ENCODE measurements at regions not wholly inside any gene's neighbourhood (a gene's known extent, or its start where the extent isn't known, plus 50 kb on each side); places are given as distances from the start of the nearest gene placed in this dataset.
"Not testable (repeated sequence)": the region's sequence is repeated elsewhere in the genome, so short reads cannot be mapped to it uniquely, and the experiment has no call there.

- not testable (repeated sequence) for DNase-seq
Measured at GRCh38 chr1:206408371-206409288, 61.6 kb upstream of the IKBKE start.

GRCh38 chr1:206411321-206411720 lies 59.0 kb upstream of the IKBKE start:
- no peak for DNase-seq

- DNase-seq: no peak
Measured at GRCh38 chr1:206415942-206416341, 54.3 kb upstream of the IKBKE start.

GRCh38 chr1:206417774-206418614 lies 52.3 kb upstream of the IKBKE start:
- no peak for DNase-seq

DNA sequence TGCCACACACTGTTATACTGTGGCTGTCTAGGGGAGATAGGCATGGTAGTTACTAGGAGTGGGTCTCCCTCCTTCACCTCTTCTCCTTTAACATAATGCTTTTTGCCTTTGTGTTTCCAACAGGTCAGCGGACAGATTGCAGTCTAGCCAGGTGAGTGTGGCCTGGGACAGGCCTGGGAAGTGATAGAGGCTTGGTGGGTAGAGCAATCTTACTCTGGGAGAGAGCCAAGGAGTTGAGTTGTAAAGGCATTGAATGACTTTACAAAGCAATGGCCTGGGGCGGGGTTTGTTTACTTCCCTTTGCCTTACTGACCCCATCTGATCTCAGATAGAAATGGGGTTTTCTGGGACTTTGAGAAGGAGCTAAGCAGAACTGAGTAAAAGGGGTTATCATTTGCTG lies 51.0 kb upstream of the IKBKE start:
- DNase-seq: no peak

GRCh38 chr1:206419783-206420182 lies 50.5 kb upstream of the IKBKE start:
- DNase-seq: peak; percentile 83

DNA sequence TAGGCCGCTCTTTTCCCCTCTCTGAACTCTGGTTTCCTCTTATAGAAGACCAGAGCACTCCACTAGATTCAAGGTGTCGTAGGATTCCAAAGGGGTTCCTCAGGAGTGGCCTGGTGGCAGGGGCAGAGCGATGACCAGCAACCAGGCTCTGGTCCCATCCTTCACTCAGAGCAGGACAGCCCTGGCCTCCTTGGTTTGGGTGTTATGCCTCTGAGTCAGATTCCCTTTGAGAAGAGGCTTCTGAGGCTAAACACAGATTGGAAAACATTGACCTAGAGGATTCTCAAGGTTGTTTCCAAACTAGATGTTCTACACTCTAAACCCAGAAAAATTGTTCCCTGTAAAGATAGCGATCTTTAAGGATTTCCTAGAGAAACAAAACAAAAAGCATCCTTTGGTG lies 49.8 kb upstream of the IKBKE start:
- DNase-seq: no peak
